ENCODE measurements at regions not wholly inside any gene's neighbourhood (a gene's known extent, or its start where the extent isn't known, plus 50 kb on each side); places are given as distances from the start of the nearest gene placed in this dataset.

DNA sequence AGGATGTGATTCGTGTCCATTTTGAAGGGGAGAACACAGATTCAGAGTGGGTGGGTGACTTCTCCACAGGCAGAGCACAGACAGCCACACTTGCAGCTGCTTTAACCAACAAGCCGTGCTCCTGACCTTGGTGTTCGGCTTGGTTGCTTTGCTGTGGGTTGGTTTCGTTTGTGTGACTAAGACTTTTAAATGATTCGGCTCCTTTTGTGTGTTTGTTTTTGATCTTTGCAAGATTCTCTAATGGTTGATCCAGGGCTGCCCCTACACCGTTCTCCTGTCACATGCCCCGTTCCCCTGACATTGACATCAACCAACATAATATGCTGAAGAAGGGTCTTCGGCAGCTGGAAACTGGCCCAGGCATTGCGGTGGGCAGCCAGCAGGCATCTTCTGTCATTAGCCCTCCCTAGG lies 95.9 kb upstream of the MBOAT2 start (continued):
- TF ChIP-seq, protein P1, sequence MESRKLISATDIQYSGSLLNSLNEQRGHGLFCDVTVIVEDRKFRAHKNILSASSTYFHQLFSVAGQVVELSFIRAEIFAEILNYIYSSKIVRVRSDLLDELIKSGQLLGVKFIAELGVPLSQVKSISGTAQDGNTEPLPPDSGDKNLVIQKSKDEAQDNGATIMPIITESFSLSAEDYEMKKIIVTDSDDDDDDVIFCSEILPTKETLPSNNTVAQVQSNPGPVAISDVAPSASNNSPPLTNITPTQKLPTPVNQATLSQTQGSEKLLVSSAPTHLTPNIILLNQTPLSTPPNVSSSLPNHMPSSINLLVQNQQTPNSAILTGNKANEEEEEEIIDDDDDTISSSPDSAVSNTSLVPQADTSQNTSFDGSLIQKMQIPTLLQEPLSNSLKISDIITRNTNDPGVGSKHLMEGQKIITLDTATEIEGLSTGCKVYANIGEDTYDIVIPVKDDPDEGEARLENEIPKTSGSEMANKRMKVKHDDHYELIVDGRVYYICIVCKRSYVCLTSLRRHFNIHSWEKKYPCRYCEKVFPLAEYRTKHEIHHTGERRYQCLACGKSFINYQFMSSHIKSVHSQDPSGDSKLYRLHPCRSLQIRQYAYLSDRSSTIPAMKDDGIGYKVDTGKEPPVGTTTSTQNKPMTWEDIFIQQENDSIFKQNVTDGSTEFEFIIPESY (IDR thresholded peaks at IDR 0.05), result no peak
- 0 out of 4 replicates have a peak, but pooled peaks of 1 of the 2 experiments have one; percentile 17 for TF ChIP-seq ETV6 (conservative IDR thresholded peaks at IDR 0.05 in 1 of 2, IDR thresholded peaks at IDR 0.05 in 1 of 2; ENCODE audit: borderline replicate concordance in 1 of 2, low read depth in 1 of 2)
- TF ChIP-seq HDGF (IDR thresholded peaks at IDR 0.05), result peak; percentile 52; the same call in 1 of the 2 replicates
- TF ChIP-seq NBN (IDR thresholded peaks at IDR 0.05), result peak; percentile 93
- TF ChIP-seq LARP7 (IDR thresholded peaks at IDR 0.05), result no peak
- TF ChIP-seq, protein P2, sequence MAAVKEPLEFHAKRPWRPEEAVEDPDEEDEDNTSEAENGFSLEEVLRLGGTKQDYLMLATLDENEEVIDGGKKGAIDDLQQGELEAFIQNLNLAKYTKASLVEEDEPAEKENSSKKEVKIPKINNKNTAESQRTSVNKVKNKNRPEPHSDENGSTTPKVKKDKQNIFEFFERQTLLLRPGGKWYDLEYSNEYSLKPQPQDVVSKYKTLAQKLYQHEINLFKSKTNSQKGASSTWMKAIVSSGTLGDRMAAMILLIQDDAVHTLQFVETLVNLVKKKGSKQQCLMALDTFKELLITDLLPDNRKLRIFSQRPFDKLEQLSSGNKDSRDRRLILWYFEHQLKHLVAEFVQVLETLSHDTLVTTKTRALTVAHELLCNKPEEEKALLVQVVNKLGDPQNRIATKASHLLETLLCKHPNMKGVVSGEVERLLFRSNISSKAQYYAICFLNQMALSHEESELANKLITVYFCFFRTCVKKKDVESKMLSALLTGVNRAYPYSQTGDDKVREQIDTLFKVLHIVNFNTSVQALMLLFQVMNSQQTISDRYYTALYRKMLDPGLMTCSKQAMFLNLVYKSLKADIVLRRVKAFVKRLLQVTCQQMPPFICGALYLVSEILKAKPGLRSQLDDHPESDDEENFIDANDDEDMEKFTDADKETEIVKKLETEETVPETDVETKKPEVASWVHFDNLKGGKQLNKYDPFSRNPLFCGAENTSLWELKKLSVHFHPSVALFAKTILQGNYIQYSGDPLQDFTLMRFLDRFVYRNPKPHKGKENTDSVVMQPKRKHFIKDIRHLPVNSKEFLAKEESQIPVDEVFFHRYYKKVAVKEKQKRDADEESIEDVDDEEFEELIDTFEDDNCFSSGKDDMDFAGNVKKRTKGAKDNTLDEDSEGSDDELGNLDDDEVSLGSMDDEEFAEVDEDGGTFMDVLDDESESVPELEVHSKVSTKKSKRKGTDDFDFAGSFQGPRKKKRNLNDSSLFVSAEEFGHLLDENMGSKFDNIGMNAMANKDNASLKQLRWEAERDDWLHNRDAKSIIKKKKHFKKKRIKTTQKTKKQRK (IDR thresholded peaks at IDR 0.05; ENCODE audit: low read depth, low read length), result no peak
- TF ChIP-seq, protein P3, sequence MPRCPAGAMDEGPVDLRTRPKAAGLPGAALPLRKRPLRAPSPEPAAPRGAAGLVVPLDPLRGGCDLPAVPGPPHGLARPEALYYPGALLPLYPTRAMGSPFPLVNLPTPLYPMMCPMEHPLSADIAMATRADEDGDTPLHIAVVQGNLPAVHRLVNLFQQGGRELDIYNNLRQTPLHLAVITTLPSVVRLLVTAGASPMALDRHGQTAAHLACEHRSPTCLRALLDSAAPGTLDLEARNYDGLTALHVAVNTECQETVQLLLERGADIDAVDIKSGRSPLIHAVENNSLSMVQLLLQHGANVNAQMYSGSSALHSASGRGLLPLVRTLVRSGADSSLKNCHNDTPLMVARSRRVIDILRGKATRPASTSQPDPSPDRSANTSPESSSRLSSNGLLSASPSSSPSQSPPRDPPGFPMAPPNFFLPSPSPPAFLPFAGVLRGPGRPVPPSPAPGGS (IDR thresholded peaks at IDR 0.05; ENCODE audit: borderline replicate concordance, insufficient read depth, low read depth, low read length, poor library complexity, severe bottlenecking), result no peak
- TF ChIP-seq, protein P4, sequence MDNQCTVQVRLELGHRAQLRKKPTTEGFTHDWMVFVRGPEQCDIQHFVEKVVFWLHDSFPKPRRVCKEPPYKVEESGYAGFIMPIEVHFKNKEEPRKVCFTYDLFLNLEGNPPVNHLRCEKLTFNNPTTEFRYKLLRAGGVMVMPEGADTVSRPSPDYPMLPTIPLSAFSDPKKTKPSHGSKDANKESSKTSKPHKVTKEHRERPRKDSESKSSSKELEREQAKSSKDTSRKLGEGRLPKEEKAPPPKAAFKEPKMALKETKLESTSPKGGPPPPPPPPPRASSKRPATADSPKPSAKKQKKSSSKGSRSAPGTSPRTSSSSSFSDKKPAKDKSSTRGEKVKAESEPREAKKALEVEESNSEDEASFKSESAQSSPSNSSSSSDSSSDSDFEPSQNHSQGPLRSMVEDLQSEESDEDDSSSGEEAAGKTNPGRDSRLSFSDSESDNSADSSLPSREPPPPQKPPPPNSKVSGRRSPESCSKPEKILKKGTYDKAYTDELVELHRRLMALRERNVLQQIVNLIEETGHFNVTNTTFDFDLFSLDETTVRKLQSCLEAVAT (IDR thresholded peaks at IDR 0.05), result peak; percentile 58; the same call in 1 of the 2 replicates
- TF ChIP-seq, protein P5, sequence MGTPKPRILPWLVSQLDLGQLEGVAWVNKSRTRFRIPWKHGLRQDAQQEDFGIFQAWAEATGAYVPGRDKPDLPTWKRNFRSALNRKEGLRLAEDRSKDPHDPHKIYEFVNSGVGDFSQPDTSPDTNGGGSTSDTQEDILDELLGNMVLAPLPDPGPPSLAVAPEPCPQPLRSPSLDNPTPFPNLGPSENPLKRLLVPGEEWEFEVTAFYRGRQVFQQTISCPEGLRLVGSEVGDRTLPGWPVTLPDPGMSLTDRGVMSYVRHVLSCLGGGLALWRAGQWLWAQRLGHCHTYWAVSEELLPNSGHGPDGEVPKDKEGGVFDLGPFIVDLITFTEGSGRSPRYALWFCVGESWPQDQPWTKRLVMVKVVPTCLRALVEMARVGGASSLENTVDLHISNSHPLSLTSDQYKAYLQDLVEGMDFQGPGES (IDR thresholded peaks at IDR 0.05), result no peak
- peak; percentile 81; the same call in 1 of the 2 replicates for TF ChIP-seq YY1 (IDR thresholded peaks at IDR 0.05; ENCODE audit: low read depth, low read length)
- no peak for TF ChIP-seq TBL1XR1 (IDR thresholded peaks at IDR 0.05; ENCODE audit: low read depth, low read length)
- peak; percentile 20 for TF ChIP-seq SP1 (IDR thresholded peaks at IDR 0.05; ENCODE audit: low read depth, low read length)
- TF ChIP-seq, protein P6, sequence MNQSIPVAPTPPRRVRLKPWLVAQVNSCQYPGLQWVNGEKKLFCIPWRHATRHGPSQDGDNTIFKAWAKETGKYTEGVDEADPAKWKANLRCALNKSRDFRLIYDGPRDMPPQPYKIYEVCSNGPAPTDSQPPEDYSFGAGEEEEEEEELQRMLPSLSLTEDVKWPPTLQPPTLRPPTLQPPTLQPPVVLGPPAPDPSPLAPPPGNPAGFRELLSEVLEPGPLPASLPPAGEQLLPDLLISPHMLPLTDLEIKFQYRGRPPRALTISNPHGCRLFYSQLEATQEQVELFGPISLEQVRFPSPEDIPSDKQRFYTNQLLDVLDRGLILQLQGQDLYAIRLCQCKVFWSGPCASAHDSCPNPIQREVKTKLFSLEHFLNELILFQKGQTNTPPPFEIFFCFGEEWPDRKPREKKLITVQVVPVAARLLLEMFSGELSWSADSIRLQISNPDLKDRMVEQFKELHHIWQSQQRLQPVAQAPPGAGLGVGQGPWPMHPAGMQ (IDR thresholded peaks at IDR 0.05; ENCODE audit: borderline replicate concordance), result no peak
- peak; percentile 38; the same call in 1 of the 2 replicates for TF ChIP-seq BMI1 (IDR thresholded peaks at IDR 0.05; ENCODE audit: borderline replicate concordance)
- peak; percentile 54; the same call in 1 of the 2 replicates for TF ChIP-seq FOXM1 (IDR thresholded peaks at IDR 0.05; ENCODE audit: low read depth, low read length)
- peak; percentile 81; the same call in 1 of the 3 replicates for TF ChIP-seq POU2F2 (IDR thresholded peaks at IDR 0.05; ENCODE audit: borderline replicate concordance, low read depth, low read length)
